H1 (cell line): ENCODE measurements at regions not wholly inside any gene's neighbourhood (a gene's known extent, or its start where the extent isn't known, plus 50 kb on each side); places are given as distances from the start of the nearest gene placed in this dataset.

ENCODE experiments used
- CTCF ChIP-seq, 3 experiments: IDR thresholded peaks; 1 replicate in 2 of 3; 2 replicates in 1 of 3; pipeline versions ENCODE4 v1.5.1 to v1.6.1; 2011; ENCODE audit warnings: low read length in 3 of 3, mild to moderate bottlenecking in 3 of 3, inconsistent platforms in 2 of 3, low read depth in 1 of 3, moderate library complexity in 1 of 3; ENCODE audit not compliant: insufficient read depth in 1 of 3; ENCODE audit errors: control extremely low read depth in 1 of 3
- JUND ChIP-seq: IDR thresholded peaks from 2 replicates; pipeline ENCODE4 v1.6.1; 2011; ENCODE audit warnings: mild to moderate bottlenecking, improper control_type of control experiment, low read length
- SIRT6 ChIP-seq: IDR thresholded peaks from one replicate; pipeline ENCODE4 v1.7.1; 2012; ENCODE audit warnings: low read length, inconsistent platforms
- TAF1 ChIP-seq: IDR thresholded peaks from 2 replicates; pipeline ENCODE4 v1.6.1; 2011; ENCODE audit warnings: mild to moderate bottlenecking, low read depth, low read length

DNA sequence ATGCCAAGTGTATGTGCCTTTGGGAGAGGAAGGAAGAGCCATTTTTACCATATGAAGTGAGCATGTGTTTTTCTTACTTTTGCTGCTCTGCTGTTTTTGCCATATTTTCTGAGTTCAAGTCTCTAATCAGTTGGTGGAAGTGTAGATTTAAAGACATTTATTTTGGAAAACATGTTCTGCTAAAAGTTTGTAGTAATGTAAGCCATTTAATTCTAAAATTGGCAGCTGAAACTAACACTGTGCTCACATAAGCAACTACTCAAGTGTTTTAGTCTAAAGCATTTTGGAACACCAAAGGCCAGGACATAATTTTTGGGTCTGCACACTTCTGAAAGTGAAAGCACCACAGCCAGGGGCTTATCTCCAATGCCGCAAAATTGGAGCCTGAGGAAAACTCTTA lies 363.4 kb upstream of the ZNF608 start (continued):
- TF ChIP-seq CTCF (IDR thresholded peaks at IDR 0.05; ENCODE audit: control extremely low read depth in 1 of 3, insufficient read depth in 1 of 3, low read depth in 1 of 3, low read length in 3 of 3): no peak
- no peak for TF ChIP-seq SIRT6
- TF ChIP-seq TAF1: no peak
- TF ChIP-seq JUND: no peak
- TF ChIP-seq, all 59 proteins: peak for 0
